Peyer's patch (tissue), 4 donors: ENCODE measurements at regions not wholly inside any gene's neighbourhood (a gene's known extent, or its start where the extent isn't known, plus 50 kb on each side); places are given as distances from the start of the nearest gene placed in this dataset.

Experiments
- DNase-seq, 3 donors: peaks; one replicate each; pipeline ENCODE4 v3.0.0-alpha.2; 2017 to 2019
- H3K27ac ChIP-seq, 4 donors: fragments of 200-600 bp; sonication (generic); one replicate each; pipeline ENCODE4 v1.5.1; 2016 to 2019
- H3K27me3 ChIP-seq, 2 donors: fragments of 200-600 bp; sonication (generic); one replicate each; pipeline ENCODE4 v1.5.1; 2019
- H3K36me3 ChIP-seq, 3 donors: fragments of 200-600 bp; sonication (generic); one replicate each; pipeline ENCODE4 v1.5.1; 2016 to 2019
- H3K4me1 ChIP-seq, 4 donors: fragments of 200-600 bp; sonication (generic); one replicate each; pipeline ENCODE4 v1.5.1; 2016 to 2019
- H3K4me3 ChIP-seq, 4 donors: fragments of 200-600 bp; sonication (generic); 1 replicate in 3 of 4; 2 replicates in 1 of 4; pipeline ENCODE4 v1.5.1; 2016 to 2019; ENCODE audit warnings: mild to moderate bottlenecking in 1 of 4
- H3K9me3 ChIP-seq, 4 donors: fragments of 200-600 bp; sonication (generic); one replicate each; pipeline ENCODE4 v1.5.1; 2016 to 2019; ENCODE audit warnings: mild to moderate bottlenecking in 1 of 4
- POLR2A ChIP-seq, 2 donors: fragments of 450-650 bp; IDR thresholded peaks; one replicate each; pipeline ENCODE4 v1.5.1; 2017; ENCODE audit warnings: antibody characterized with exemption in 2 of 2, mild to moderate bottlenecking in 2 of 2, moderate library complexity in 2 of 2
- TF ChIP-seq, protein P1 (sequence below), 6 experiments: fragments of 450-650 bp in 4 of 6; fragments of 200-600 bp in 2 of 6; sonication (generic) in 1 of 6; IDR thresholded peaks; one replicate each; pipeline ENCODE4 v1.5.1; 2017 to 2019; ENCODE audit warnings: antibody characterized with exemption in 6 of 6, mild to moderate bottlenecking in 3 of 6, moderate library complexity in 1 of 6

GRCh38 chr9:81489046-81489445 is 200.3 kb downstream of the TLE1 start:
- Histone ChIP-seq H3K36me3 (no peaks in the 10 kb centered on the region), H3K4me3 (no peak overlapping the region), H3K27me3 (no peaks in the 10 kb centered on the region), H3K4me1 (no peaks in the 10 kb centered on the region), H3K27ac (no peak overlapping the region), H3K9me3 (no peaks in the 10 kb centered on the region)
- no peak for DNase-seq
- TF ChIP-seq, protein P1, sequence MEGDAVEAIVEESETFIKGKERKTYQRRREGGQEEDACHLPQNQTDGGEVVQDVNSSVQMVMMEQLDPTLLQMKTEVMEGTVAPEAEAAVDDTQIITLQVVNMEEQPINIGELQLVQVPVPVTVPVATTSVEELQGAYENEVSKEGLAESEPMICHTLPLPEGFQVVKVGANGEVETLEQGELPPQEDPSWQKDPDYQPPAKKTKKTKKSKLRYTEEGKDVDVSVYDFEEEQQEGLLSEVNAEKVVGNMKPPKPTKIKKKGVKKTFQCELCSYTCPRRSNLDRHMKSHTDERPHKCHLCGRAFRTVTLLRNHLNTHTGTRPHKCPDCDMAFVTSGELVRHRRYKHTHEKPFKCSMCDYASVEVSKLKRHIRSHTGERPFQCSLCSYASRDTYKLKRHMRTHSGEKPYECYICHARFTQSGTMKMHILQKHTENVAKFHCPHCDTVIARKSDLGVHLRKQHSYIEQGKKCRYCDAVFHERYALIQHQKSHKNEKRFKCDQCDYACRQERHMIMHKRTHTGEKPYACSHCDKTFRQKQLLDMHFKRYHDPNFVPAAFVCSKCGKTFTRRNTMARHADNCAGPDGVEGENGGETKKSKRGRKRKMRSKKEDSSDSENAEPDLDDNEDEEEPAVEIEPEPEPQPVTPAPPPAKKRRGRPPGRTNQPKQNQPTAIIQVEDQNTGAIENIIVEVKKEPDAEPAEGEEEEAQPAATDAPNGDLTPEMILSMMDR (IDR thresholded peaks at IDR 0.05): no peak
- no peak for TF ChIP-seq POLR2A (IDR thresholded peaks at IDR 0.05)

DNA sequence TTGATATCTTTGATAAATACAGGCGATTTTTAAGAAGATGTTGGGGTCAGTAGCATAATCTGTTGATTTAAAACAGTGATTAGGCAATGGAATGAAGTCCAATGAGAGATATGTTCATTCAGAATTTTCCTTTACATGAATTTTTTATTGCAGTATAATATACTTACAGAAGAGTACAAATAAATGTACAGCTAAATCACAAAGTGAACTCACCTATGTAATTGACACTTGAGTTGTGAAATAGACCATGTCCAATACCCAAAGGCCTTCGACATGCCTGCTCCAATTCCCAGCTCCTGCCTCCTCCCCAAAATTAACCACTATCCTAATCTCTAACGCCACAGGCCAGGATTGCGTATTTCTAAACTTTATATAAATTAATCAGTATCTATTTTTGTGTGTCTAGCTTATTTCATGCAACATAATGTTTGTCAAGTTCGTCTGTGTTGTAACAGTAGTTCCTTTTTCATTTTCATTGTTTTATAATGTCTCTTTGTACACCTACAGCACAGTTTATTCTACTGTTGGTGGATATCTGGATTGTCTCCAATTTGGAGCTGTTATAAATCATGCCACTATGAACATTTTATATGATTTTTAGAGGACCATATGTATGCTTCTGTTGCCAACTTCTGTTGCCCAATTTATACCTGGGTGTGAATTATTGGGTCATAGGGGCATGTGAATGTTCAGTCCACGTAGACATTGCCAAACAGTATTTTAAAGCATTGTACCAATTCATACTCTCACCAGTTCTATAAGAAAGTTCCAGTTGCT is 208.3 kb downstream of the TLE1 start:
- H3K4me3 ChIP-seq: no peak overlapping the region
- TF ChIP-seq, protein P1 (IDR thresholded peaks at IDR 0.05): no peak
- TF ChIP-seq POLR2A (IDR thresholded peaks at IDR 0.05): no peak
- H3K4me1 ChIP-seq: no peaks in the 10 kb centered on the region
- no peaks in the 10 kb centered on the region for H3K36me3 ChIP-seq
- H3K9me3 ChIP-seq: no peaks in the 10 kb centered on the region
- DNase-seq: no peak
- no peaks in the 10 kb centered on the region for H3K27me3 ChIP-seq
- H3K27ac ChIP-seq: no peak overlapping the region

GRCh38 chr9:81479573-81479972 is 209.8 kb downstream of the TLE1 start:
- Histone ChIP-seq H3K27me3 (no peaks in the 10 kb centered on the region), H3K27ac (no peak overlapping the region), H3K9me3 (no peaks in the 10 kb centered on the region), H3K4me1 (no peaks in the 10 kb centered on the region), H3K4me3 (no peak overlapping the region), H3K36me3 (no peaks in the 10 kb centered on the region)
- DNase-seq: no peak
- TF ChIP-seq, protein P1 (IDR thresholded peaks at IDR 0.05): no peak
- no peak for TF ChIP-seq POLR2A (IDR thresholded peaks at IDR 0.05)

DNA sequence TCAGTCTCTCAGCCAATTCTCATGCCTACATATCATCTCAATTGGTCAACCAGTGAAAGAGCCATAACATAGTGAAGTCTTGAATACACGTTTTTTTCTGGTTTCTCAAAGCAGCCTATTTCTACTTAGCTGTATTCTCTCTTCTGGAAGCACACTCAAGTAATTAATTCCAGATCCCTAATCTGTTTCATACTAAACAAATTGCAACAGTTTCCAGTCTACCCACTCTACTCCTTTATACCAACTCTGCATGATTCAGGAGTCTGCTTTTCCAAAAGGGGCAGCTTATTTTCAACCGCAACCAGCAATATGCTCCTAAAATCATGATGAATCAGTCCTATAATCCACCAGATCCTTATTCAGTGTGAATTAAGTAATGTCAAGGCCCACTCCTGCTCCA is 211.7 kb downstream of the TLE1 start:
- no peaks in the 10 kb centered on the region for H3K4me1 ChIP-seq
- TF ChIP-seq POLR2A (IDR thresholded peaks at IDR 0.05): no peak
- TF ChIP-seq, protein P1 (IDR thresholded peaks at IDR 0.05): no peak
- H3K4me3 ChIP-seq: no peak overlapping the region
- H3K36me3 ChIP-seq: no peaks in the 10 kb centered on the region
- H3K9me3 ChIP-seq: no peaks in the 10 kb centered on the region
- DNase-seq: no peak
- H3K27ac ChIP-seq: no peak overlapping the region
- H3K27me3 ChIP-seq: no peaks in the 10 kb centered on the region

DNA sequence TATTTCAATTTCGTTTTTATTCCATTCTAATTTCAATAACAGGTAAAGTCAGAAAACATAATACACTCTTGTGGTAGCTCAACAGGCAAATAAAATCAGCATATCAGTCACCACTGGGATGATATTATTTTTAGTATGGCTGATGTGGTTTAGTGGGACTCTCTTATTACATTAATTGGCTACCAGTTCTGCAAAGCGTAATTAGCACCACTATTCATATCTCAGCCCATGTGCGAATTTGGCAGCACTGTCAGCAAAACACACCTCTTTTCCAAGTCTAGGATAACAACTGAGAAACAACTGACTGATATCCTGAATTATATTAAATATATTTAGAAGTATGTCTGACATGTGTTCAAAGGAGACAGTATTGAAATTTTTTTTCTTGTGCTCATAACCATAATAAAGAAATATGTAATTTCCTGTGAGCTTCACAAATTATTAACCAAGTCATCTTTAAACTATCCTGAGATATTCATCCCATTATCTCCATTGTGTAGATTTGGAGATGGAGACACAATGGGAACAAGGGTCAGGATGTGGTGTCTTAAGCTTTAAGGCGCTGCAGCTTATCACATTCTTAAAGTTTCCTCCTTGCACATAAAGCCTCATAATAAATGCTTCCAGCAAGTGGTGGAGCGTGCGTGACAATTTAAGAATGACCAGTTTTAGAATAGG is 212.4 kb downstream of the TLE1 start:
- Histone ChIP-seq H3K27me3 (no peaks in the 10 kb centered on the region), H3K27ac (no peak overlapping the region), H3K36me3 (no peaks in the 10 kb centered on the region), H3K9me3 (no peaks in the 10 kb centered on the region), H3K4me1 (no peaks in the 10 kb centered on the region), H3K4me3 (no peak overlapping the region)
- TF ChIP-seq POLR2A (IDR thresholded peaks at IDR 0.05): no peak
- TF ChIP-seq, protein P1 (IDR thresholded peaks at IDR 0.05): no peak
- DNase-seq: no peak
